CD4-positive, alpha-beta T cell treated with Interleukin-12 subunit alpha and Interleukin-12 subunit beta, for 1 hour (primary cell): ENCODE measurements at regions not wholly inside any gene's neighbourhood (a gene's known extent, or its start where the extent isn't known, plus 50 kb on each side); places are given as distances from the start of the nearest gene placed in this dataset.
"Not testable (repeated sequence)": the region's sequence is repeated elsewhere in the genome, so short reads cannot be mapped to it uniquely, and the experiment has no call there.

Experiments used
- DNase-seq: peaks from one replicate; pipeline ENCODE4 v3.0.0-alpha.2; 2020

GRCh38 chr19:34049944-34050343 lies 122.4 kb upstream of the LSM14A start:
- no peak for DNase-seq

DNA sequence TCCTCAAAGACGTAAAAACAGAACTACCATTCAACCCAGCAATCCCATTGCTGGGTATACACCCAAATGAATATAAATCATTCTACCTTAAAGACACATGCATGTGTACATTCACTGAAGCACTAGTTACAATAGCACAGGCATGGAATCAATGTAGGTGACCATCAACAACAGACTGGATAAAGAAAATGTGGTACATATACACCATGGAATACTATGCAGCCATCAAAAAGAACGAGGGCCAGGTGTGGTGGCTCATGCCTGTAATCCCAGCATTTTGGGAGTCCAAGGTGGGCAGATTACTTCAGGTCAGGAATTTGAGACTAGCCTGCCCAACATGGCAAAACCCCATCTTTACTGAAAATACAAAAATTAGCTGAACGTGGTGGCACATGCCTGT lies 121.9 kb upstream of the LSM14A start:
- not testable (repeated sequence) for DNase-seq

DNA sequence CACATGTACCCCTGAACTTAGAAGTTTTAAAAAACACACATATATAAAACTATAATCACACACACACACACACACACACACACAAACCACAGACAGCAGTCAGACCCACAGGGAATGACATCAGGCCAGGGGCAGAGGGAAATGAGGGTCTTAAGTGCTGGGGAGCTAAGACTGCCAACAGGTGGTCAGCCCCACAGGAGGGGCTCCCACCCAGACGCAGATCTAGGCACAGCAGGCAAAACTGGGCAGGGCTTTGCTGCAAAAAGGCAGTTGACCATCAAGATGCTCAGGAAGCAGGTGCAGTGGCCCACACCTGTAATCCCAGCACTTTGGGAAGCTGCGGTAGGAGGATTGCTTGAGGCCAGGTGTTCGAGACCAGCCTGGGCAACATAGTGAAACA lies 121.0 kb upstream of the LSM14A start:
- no peak for DNase-seq

- no peak for DNase-seq
Measured at GRCh38 chr19:34057155-34057554, 115.1 kb upstream of the LSM14A start.

DNA sequence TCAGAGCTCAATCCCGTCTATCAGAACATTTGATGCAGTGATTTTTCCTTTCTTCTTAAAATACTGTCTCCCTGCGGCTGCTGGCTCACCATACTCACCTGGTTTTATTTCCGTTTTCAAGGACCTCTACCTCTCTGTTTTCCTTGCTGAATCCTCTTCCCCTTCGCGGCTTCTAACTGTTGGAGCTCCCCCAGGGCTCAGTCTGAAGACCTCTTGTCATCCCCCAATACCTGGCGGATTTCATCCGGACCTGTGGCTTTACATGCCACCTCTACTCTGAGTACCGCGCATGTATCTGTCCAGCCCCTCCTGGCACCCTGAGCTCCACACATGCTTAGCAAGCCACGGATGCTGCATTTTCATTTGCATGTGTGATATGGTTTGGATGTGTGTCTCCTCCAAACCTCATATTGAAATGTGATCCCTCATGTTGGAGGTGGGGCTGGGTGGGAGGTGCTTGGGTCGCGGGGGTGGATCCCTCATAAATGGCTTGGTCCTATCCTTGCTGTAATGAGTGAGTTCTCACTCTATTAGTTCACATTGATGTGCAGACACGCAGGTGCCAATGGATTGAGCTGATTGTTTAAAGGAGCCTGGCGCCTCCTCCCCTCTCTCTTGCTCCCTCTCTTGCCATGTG lies 106.2 kb upstream of the LSM14A start:
- DNase-seq, result no peak

DNA sequence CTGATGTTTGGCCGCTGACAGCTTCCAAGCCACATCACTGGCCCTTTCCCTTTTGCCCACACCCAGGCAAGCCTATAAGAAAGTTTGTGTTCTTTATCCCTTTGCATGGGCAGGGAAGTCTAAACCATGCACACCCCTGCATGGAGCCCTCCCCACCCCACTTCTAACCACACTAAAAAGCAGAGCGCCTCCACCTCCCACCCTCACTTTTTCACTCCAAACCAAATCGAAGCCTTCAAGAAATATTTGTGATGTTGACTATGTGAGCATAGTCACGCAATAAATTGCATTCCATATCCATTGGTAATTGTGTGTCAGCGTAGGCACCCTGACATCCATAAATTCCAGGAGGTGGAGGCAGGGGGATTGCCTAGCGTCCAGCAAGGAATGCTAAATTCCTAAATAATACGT lies 104.4 kb upstream of the LSM14A start:
- no peak for DNase-seq

DNA sequence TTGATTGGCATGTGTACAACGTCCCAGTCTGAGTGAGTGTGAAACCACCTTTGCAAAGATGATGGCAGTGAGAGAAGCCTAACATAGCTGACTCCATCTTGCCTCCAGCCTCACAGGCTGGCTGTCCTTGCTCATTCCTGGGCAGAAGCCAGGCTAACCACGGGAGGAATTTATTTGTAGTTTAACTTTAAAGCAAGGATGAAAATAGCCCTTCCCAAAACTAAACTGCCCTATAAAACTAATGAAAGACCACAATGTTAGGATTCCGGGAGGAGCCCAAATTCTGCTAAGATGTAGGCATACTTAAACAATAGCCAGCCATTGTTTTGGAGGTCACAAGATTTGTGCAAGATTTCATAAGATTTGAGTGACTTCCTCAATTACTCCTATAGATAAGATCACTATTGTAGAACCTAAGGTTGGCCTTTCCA lies 96.6 kb upstream of the LSM14A start:
- DNase-seq, result no peak

GRCh38 chr19:34082289-34083077 lies 89.8 kb upstream of the LSM14A start:
- DNase-seq, result no peak

DNA sequence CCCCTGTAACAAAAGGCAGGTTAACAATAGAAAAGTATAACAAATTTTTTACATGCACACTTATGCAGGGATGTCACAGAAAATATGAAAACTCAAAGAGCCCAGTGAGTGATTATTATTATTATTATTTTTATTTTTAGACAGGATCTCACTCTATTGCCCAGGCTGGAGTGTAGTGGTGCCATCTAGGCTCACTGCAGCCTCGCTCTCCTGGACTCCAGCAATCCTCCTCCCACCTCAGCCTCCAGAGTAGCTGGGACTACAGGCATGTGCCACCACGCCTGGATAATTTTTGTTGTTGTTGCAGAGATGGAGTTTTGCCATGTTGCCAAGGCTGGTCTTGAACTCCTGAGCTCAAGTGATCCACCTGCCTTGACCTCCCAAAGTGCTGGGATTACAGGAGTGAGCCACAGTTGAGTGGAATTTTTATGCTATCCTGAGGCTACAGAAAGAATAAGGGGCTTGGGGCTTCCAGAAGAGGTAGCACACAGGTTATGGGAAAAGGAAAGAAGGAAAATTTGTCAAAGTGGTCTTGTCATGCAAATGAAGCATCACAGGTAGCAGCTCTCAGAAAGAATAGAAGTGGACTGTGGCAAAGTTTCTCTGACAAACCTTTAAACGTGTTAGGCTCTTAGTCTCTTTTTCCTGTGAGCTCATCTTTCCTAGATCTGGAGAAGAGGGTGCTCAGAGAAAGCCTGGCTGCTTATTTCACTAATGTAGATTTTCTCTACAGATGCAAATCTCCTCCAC lies 87.7 kb upstream of the LSM14A start:
- DNase-seq, result no peak

DNA sequence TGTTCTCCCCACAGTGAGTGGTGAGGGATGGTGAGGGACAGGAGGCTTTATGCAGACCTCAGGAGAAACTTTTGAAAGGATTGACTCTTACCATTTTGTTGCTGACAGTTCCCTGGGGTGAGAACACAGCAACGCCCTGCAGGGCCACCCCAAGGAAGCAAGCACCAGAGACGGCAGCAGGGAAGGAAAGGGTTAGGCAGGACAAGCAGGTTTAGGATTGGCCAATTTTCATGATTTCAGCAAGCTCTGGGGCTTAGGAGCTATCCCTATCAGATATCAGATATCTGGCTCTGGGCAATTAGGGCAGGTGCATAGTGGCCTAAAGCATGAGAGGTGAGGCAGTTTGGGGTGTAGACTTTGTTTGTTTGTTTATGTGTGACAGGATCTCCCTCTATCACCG lies 87.0 kb upstream of the LSM14A start:
- no peak for DNase-seq

- DNase-seq, result no peak
Measured at GRCh38 chr19:34088292-34088691, 84.0 kb upstream of the LSM14A start.

- no peak for DNase-seq
Measured at GRCh38 chr19:34089566-34089965, 82.7 kb upstream of the LSM14A start.

DNA sequence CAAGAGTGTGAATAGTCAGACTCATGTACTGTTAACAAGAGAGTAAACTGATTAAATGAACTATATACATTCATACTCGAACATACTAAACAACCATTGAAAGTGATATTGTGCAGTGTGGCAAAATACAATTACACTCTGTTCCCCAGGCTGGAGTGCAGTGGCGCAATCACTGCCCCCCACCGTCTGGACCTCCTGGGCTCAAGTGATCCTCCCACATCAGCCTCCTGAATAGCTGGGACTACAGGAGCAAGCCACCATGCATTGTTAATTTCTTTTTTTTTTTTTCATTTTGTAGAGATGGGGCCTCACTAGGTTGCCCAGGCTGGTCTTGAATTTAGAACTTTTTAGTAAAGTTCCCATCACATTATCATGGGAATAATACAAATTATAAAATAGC lies 77.3 kb upstream of the LSM14A start:
- no peak for DNase-seq

DNA sequence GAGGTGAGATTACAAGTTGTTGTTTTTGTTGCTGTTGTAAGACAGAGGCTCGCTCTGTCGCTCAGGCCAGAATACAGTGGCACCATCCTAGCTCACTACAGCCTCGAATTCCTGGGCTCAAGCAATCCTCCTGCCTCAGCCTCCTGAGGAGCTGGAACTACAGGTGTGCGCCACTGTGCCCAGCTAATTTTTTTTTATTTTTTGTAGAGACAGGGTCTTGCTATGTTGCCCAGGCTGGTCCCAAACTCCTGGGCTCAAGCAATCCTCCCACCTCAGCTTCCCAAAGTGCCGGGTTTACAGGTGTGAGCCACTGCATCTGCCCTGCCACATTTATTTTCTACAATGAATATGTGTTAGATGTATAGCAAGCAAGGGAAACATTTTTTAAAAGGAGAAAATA lies 76.9 kb upstream of the LSM14A start:
- not testable (repeated sequence) for DNase-seq

DNA sequence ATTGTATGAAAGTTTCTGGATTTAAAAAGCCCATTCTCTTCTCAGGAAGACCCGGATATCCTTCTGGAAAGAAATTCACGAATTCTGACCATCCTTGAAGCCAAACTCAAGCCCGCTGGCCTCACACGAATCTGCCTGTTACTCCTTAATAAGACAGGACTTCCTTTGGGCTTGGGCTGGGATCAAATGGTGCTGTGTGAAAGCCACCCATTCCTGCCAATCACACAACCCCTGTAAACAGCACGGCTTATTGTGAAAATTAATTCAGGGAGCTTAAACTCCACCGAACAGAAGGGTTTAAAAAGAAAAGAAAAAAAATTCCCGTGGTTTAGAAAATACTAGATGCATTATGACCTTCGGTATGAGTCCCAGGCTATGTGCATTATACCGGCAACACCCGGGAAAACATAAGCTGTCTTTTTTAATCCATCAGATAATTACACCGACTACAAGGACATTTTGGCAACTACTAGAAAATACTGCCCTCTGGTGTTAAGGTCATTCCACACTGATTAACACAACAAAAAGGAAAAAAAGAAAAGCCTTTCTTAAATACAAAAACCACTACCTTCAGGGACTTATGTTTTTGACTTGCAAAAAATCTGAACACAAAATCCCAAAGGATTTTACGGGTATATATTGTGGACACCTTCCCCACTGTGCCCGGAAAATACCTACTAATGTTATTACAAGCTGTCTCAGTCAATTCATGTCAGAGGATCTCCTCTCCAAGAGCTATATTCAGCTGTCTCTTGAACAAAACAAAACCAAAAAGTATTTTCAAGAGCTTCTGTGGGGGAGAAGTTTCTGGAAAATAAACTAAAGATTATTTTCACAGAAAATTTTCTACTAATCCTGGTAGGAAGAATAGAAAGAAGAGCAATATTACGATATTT lies 76.0 kb upstream of the LSM14A start:
- DNase-seq, result peak; percentile 48

DNA sequence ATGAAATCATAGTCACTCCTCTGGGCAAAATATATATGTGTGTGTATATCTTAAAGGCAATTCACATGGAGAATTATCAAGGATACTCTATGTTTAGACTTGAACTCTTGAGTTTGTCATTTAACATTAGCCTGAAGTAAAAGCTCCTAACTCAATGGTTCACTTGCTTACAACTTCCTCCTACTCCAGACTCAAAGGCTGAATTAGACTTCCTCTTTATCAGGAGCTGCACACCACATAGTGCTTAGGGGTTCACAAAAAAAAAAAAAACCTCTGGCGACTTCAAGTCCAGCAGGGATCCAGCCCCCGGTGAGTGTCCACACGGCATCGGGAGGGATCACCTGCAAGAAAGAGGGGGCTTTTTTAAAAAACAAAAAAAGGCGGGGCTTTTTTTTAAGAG lies 68.2 kb upstream of the LSM14A start:
- no peak for DNase-seq

DNA sequence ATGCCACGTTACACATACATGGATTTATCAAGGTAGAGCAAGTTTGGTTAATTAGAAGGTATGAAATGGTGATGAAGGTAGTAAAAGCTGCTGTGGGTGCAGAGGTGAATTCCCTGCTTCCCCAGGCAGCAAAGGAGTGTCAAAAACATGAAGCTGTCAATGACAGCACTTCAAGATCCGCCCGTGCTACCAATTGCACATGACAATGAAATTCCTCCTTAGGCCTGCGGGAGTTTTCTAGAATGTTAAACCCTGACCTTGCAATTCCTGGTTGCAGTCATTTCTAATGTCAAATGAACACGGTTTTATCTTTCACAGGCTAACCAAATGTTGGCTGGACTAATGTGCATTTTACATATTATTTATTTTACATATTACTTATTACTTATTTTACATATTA lies 67.7 kb upstream of the LSM14A start:
- no peak for DNase-seq

GRCh38 chr19:34109596-34109995 lies 62.7 kb upstream of the LSM14A start:
- no peak for DNase-seq

DNA sequence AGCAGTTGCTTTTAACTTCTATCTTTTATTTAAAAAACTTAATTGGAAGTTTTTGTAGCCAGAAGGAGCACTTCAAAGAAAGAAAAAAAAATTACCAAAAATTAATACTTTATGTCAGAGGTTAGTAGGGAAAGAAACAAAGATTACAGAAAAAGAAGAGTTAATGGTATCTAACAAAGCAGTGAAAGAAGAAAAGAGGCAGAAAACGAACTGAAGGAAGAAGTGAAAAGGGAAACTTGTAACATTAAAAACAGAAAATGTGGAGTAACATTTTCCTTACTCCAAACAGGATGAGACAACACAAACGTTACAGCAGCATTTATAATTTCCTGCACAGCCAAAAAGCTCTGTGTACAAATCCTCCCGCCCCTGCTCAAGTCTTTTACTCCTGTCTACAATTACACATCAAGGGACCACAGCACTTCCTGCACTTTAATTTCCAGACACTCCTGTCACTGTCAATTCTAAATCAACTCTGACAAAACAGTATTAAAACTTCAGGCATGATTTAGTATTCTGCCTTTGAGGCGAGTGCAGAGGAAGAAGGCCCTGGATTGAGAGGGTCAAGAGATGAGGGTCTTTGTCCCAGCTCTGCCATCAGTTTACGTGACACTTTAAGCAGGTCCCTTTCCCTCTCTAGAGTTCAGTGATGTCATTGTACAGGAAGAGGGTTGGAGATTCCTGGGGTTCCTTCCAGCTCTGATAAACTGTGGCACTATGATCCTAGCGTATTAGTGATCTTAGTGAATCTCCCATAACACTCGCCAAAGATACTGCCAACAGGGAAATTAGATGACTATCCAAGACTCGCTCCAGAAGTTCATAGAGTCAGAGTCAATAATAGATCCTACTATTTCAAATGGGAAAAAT lies 53.2 kb upstream of the LSM14A start:
- DNase-seq, result no peak

DNA sequence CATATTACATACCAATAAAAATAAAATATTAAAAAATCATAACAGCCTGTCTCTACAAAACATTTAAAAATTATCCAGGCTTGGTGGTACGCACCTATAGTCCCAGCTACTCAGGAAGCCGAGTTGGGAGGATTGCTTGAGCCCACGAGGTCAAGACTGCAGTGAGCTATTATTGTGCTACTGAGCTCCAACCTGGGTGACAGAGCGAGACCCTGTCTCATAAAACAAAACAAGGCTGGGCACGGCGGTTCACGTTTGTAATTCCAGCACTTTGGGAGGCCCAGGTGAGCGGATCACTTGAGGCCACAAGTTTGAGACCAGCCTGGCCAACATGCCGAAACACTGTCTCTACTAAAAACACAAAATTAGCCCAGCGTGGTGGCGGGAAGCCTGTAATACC lies 52.2 kb upstream of the LSM14A start:
- DNase-seq, result no peak

GRCh38 chr19:34120846-34121639 lies 51.3 kb upstream of the LSM14A start:
- DNase-seq, result peak; percentile 61
